CD14-positive monocyte (primary cell): ENCODE measurements at regions not wholly inside any gene's neighbourhood (a gene's known extent, or its start where the extent isn't known, plus 50 kb on each side); places are given as distances from the start of the nearest gene placed in this dataset.

ENCODE experiments used
- DNase-seq, 3 donors: peaks; one replicate each; pipeline ENCODE4 v3.0.0-alpha.2; 2011 to 2022
- H2AFZ ChIP-seq: 2 replicates; pipeline ENCODE4 v1.6.0; 2012; ENCODE audit warnings: mild to moderate bottlenecking, low read depth, low read length, inconsistent platforms; ENCODE audit not compliant: insufficient read depth, poor library complexity, severe bottlenecking
- H3K27ac ChIP-seq, 2 donors: 1 replicate in 1 of 2; 2 replicates in 1 of 2; pipeline ENCODE4 v1.5.1; 2012 to 2013; ENCODE audit warnings: low read length in 2 of 2, control low read depth in 1 of 2, inconsistent platforms in 1 of 2, low read depth in 1 of 2, mild to moderate bottlenecking in 1 of 2
- H3K27me3 ChIP-seq, 2 donors: one replicate each; pipeline versions ENCODE4 v1.6.0 to v1.6.1; 2011 to 2013; ENCODE audit warnings: low read length in 2 of 2; ENCODE audit not compliant: control insufficient read depth in 2 of 2, insufficient read depth in 2 of 2
- H3K36me3 ChIP-seq, 2 donors: replicated peaks in 1 of 2; 1 replicate in 1 of 2; 2 replicates in 1 of 2; pipeline versions ENCODE4 v1.5.1 to v1.6.1; 2012 to 2013; ENCODE audit warnings: low read length in 2 of 2, control low read depth in 1 of 2, inconsistent platforms in 1 of 2, mild to moderate bottlenecking in 1 of 2; ENCODE audit not compliant: insufficient read depth in 2 of 2, control insufficient read depth in 1 of 2
- H3K4me1 ChIP-seq, 2 donors: 1 replicate in 1 of 2; 2 replicates in 1 of 2; pipeline versions ENCODE4 v1.5.1 to v1.6.1; 2012 to 2013; ENCODE audit warnings: low read length in 2 of 2, control low read depth in 1 of 2, inconsistent platforms in 1 of 2, mild to moderate bottlenecking in 1 of 2, moderate library complexity in 1 of 2; ENCODE audit not compliant: insufficient read depth in 2 of 2, control insufficient read depth in 1 of 2
- H3K4me2 ChIP-seq: replicated peaks from 2 replicates; pipeline ENCODE3; 2012; ENCODE audit warnings: low read length, moderate library complexity, mild to moderate bottlenecking; ENCODE audit not compliant: poor library complexity, severe bottlenecking; ENCODE audit errors: extremely low read depth
- H3K4me3 ChIP-seq, 3 experiments: fragments of 200-600 bp in 1 of 3; sonication (generic) in 1 of 3; replicated peaks in 1 of 3; 1 replicate in 2 of 3; 2 replicates in 1 of 3; pipeline ENCODE4 v1.5.1; 2011 to 2013; ENCODE audit warnings: low read length in 3 of 3, mild to moderate bottlenecking in 3 of 3, control low read depth in 2 of 3, low read depth in 2 of 3, inconsistent platforms in 1 of 3, moderate library complexity in 1 of 3
- H3K79me2 ChIP-seq: 2 replicates; pipeline ENCODE4 v1.6.0; 2012; ENCODE audit warnings: mild to moderate bottlenecking, control low read depth, inconsistent platforms, low read length, moderate library complexity; ENCODE audit not compliant: insufficient read depth
- H3K9ac ChIP-seq: 2 replicates; pipeline ENCODE4 v1.6.0; 2017; ENCODE audit warnings: low read length, mild to moderate bottlenecking; ENCODE audit not compliant: insufficient read depth, poor library complexity, severe bottlenecking
- H3K9me3 ChIP-seq, 2 donors: replicated peaks in 1 of 2; 1 replicate in 1 of 2; 2 replicates in 1 of 2; pipeline versions ENCODE4 v1.5.1 to v1.6.1; 2012 to 2013; ENCODE audit warnings: low read length in 2 of 2, control low read depth in 1 of 2; ENCODE audit not compliant: control insufficient read depth in 1 of 2, insufficient read depth in 1 of 2
- H4K20me1 ChIP-seq: 2 replicates; pipeline ENCODE4 v1.6.0; 2012; ENCODE audit warnings: mild to moderate bottlenecking, low read length, control low read depth, moderate library complexity; ENCODE audit not compliant: insufficient read depth
- H3K27ac Mint-ChIP-seq, 7 donors: one replicate each; pipeline ENCODE4 v1.8.0; 2020; ENCODE audit warnings: mild to moderate bottlenecking in 7 of 7, mixed read lengths in 7 of 7, moderate library complexity in 6 of 7, inconsistent platforms in 2 of 7
- H3K27me3 Mint-ChIP-seq, 3 donors: one replicate each; pipeline ENCODE4 v1.8.0; 2021 to 2022; ENCODE audit warnings: low read depth in 3 of 3, mild to moderate bottlenecking in 3 of 3, mixed read lengths in 3 of 3, moderate library complexity in 3 of 3, inconsistent platforms in 1 of 3
- H3K36me3 Mint-ChIP-seq, 2 donors: one replicate each; pipeline ENCODE4 v1.8.0; 2020; ENCODE audit warnings: mixed read lengths in 2 of 2, inconsistent platforms in 1 of 2, mild to moderate bottlenecking in 1 of 2
- H3K4me1 Mint-ChIP-seq: one replicate; pipeline ENCODE4 v1.8.0; 2020; ENCODE audit warnings: mild to moderate bottlenecking, mixed read lengths
- H3K4me3 Mint-ChIP-seq, 2 donors: one replicate each; pipeline ENCODE4 v1.8.0; 2020; ENCODE audit warnings: mild to moderate bottlenecking in 2 of 2, mixed read lengths in 2 of 2, moderate library complexity in 1 of 2
- H3K9me3 Mint-ChIP-seq, 7 donors: one replicate each; pipeline ENCODE4 v1.8.0; 2020 to 2022; ENCODE audit warnings: mixed read lengths in 7 of 7, mild to moderate bottlenecking in 6 of 7, moderate library complexity in 6 of 7, inconsistent platforms in 2 of 7
- WGBS: methylation state at CpG from one replicate; pipeline ENCODE4 v1.1.5; 2013; ENCODE audit warnings: missing lambda C conversion rate; ENCODE audit not compliant: insufficient coverage; 5-methylcytosine and 5-hydroxymethylcytosine counted together
- intact Hi-C, 2 donors: fragments of 100-400 bp; cut with micrococcal nuclease; formaldehyde crosslinking; loops; one replicate each; pipeline versions ENCODE4 v1.15.0 to v1.15.1; 2023
- TF ChIP-seq, protein P1 (sequence below): fragments of 200-600 bp; IDR thresholded peaks from one replicate; pipeline ENCODE4 v1.8.0; 2022; ENCODE audit warnings: antibody characterized with exemption, mild to moderate bottlenecking

DNA sequence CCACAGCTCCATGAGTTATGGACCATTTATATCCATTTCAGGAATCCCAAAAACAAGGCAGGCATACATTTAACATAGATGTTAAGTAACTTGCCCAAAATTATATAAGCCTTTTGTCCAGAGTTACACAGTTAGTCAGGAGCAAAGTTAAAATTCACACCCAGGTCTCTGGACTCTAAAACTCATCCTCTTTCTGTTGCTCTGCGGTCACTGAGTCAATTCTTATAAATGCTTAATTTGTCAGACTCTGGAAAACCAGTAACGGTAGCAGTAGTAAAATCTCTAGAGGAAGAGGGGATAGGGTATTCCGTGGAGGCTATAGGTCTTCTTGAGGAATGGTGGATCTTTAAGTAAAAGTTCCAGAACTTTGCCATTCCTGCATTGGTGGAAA is 223.6 kb upstream of the JUN start:
- Histone ChIP-seq H3K79me2 (no peaks in the 10 kb centered on the region), H3K4me3 (no peak overlapping the region), H3K27me3 (no peaks in the 10 kb centered on the region), H3K27ac (no peak overlapping the region), H4K20me1 (no peaks in the 10 kb centered on the region), H3K9ac (no peak overlapping the region), H3K4me1 (peaks cover 28 to 39% of the 10 kb centered on the region in 2 donors), H2AFZ (no peak overlapping the region), H3K4me2 (no peak overlapping the region), H3K9me3 (no peaks in the 10 kb centered on the region), H3K36me3 (no peaks in the 10 kb centered on the region)
- WGBS, result 100% methylated on average over 1 of the region's 3 CpGs
- Mint-ChIP-seq H3K27ac (no peak overlapping the region), H3K36me3 (no peaks in the 10 kb centered on the region), H3K27me3 (peaks cover 0 to 3% (median 1%) of the 10 kb centered on the region in 3 donors), H3K9me3 (peaks cover 0 to 2% (median 0%) of the 10 kb centered on the region in 7 donors), H3K4me1 (peaks cover 34% of the 10 kb centered on the region), H3K4me3 (no peak overlapping the region)
- DNase-seq, result no peak
- intact Hi-C loops, result no loop called here
- TF ChIP-seq, protein P1, sequence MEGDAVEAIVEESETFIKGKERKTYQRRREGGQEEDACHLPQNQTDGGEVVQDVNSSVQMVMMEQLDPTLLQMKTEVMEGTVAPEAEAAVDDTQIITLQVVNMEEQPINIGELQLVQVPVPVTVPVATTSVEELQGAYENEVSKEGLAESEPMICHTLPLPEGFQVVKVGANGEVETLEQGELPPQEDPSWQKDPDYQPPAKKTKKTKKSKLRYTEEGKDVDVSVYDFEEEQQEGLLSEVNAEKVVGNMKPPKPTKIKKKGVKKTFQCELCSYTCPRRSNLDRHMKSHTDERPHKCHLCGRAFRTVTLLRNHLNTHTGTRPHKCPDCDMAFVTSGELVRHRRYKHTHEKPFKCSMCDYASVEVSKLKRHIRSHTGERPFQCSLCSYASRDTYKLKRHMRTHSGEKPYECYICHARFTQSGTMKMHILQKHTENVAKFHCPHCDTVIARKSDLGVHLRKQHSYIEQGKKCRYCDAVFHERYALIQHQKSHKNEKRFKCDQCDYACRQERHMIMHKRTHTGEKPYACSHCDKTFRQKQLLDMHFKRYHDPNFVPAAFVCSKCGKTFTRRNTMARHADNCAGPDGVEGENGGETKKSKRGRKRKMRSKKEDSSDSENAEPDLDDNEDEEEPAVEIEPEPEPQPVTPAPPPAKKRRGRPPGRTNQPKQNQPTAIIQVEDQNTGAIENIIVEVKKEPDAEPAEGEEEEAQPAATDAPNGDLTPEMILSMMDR, result no peak

DNA sequence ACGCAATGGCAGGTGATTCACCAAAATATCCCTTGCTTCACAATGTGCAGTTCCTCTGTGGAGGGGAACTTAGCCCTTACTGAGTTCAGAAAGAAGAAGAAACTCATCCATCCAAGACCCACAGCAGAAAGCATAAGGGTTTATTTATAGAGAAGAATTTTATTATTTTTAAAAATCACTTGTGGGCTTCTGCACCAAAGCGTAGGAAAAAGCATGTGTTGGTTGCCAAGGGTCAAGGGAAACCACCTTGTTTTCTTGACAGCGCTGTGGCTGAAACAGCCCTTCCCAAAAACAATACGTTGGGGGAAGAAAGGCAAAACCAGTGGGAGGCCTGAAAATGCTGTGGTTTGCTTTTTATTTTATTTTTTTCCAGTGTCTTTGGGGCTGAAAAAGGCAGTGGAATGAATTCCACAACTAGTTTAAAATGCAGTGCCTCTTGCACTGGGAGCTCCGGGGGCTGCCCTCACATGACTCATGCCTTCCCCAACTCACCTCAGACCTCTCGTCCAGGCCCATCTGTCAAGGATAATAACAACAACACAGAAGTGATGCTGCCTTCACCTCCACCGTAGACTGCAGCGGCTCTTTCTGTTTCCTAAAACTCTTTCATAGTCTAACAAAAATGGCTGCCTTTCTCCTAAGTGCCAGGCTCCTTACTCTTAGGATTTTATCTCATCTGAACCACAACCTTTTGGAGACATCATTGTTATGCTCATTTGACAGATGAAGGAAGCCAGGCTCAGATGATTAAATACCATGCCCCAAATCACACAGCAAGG is 224.2 kb upstream of the JUN start:
- intact Hi-C loops, result no loop called here
- H2AFZ ChIP-seq, result no peak overlapping the region
- peak overlapping the region in 2 of 7 donors; percentile 7 to 16 for H3K27ac Mint-ChIP-seq
- H3K4me3 Mint-ChIP-seq, result no peak overlapping the region
- 77% methylated on average over 4 of the region's 8 CpGs for WGBS
- H3K36me3 ChIP-seq, result no peaks in the 10 kb centered on the region
- TF ChIP-seq, protein P1, result no peak
- H3K27ac ChIP-seq, result no peak overlapping the region
- peaks cover 0 to 2% (median 0%) of the 10 kb centered on the region in 7 donors for H3K9me3 Mint-ChIP-seq
- no peak overlapping the region for H3K9ac ChIP-seq
- no peaks in the 10 kb centered on the region for H3K36me3 Mint-ChIP-seq
- no peaks in the 10 kb centered on the region for H3K79me2 ChIP-seq
- H3K4me1 ChIP-seq, result peaks cover 28 to 39% of the 10 kb centered on the region in 2 donors
- peak; percentile 20 to 61 (median 24) for DNase-seq
- no peaks in the 10 kb centered on the region for H3K27me3 ChIP-seq
- H3K4me3 ChIP-seq, result no peak overlapping the region
- H3K9me3 ChIP-seq, result no peaks in the 10 kb centered on the region
- peaks cover 37% of the 10 kb centered on the region for H3K4me1 Mint-ChIP-seq
- no peak overlapping the region for H3K4me2 ChIP-seq
- peaks cover 0 to 3% (median 1%) of the 10 kb centered on the region in 3 donors for H3K27me3 Mint-ChIP-seq
- no peaks in the 10 kb centered on the region for H4K20me1 ChIP-seq
